ENCODE measurements at regions not wholly inside any gene's neighbourhood (a gene's known extent, or its start where the extent isn't known, plus 50 kb on each side); places are given as distances from the start of the nearest gene placed in this dataset.

DNA sequence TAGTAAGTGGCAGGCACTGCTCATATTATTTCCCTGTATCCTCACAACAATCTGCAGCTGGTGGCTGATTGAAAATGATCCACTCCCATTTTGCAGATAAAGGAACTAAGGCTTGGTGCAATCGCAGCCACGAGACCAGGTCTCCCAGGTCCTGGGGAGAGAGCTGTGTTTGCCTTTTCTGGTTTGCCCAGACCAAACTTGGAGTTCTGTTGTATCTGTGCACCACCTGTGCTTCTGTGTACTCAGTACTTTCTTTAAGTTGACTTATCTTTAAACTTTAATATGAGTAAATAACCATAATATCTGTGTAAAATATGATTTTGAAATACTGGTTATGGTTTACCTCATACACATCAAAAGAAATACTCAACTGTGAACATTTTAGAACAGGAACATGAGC is 625.7 kb upstream of the CFAP20DC start:
- 90 to 96% methylated on average over 2 of the region's 2 CpGs for WGBS, 2 donors
- Histone ChIP-seq H3K9me3 (no peaks in the 10 kb centered on the region), H3K4me1 (no peaks in the 10 kb centered on the region), H3K27me3 (no peaks in the 10 kb centered on the region), H3K36me3 (no peaks in the 10 kb centered on the region), H3K27ac (no peak overlapping the region), H3K4me3 (no peak overlapping the region)
- DNase-seq (ENCODE audit: low spot score in 2 of 2), result no peak
- TF ChIP-seq POLR2A (IDR thresholded peaks at IDR 0.05), result no peak
- TF ChIP-seq, protein P1, sequence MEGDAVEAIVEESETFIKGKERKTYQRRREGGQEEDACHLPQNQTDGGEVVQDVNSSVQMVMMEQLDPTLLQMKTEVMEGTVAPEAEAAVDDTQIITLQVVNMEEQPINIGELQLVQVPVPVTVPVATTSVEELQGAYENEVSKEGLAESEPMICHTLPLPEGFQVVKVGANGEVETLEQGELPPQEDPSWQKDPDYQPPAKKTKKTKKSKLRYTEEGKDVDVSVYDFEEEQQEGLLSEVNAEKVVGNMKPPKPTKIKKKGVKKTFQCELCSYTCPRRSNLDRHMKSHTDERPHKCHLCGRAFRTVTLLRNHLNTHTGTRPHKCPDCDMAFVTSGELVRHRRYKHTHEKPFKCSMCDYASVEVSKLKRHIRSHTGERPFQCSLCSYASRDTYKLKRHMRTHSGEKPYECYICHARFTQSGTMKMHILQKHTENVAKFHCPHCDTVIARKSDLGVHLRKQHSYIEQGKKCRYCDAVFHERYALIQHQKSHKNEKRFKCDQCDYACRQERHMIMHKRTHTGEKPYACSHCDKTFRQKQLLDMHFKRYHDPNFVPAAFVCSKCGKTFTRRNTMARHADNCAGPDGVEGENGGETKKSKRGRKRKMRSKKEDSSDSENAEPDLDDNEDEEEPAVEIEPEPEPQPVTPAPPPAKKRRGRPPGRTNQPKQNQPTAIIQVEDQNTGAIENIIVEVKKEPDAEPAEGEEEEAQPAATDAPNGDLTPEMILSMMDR (IDR thresholded peaks at IDR 0.05), result no peak
- no peak for TF ChIP-seq EP300 (IDR thresholded peaks at IDR 0.05)

DNA sequence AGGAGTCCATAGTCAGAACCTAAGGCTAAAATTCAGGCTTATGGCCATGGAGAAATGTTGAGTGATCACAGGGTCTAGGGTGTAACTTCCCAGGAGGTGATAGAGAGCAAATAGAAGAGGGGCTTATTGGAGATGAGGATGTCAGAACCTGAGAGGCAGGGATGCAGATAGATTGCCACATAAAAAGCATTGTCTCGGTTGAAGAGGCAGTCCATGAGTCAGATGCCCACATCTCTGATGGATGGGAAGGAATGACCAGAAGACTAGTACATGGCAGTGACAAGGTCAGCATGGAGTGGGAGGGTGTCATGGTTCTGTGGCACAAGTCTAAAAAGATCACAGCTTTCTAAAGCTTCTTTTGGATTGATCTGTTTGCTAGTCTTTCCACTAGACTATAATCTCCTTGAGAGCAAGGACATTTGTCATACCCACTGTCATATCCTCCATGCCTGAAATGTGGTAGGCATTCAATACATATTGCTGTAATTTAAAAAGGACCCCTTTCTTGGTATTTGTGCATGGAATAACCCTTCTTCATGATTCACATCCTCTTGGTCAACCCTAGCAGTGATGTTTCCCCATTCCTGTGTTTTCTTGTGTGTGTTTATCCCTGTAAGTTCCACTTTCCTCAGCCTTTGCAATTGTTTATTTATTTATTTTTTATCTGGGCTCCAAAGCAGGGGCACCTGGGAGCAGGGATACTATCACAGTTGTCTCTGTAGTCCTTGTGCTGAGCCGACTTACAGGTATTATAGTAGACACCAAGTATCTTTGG is 613.4 kb upstream of the CFAP20DC start:
- H3K36me3 ChIP-seq, result no peaks in the 10 kb centered on the region
- no peak for TF ChIP-seq EP300 (IDR thresholded peaks at IDR 0.05)
- no peak for TF ChIP-seq POLR2A (IDR thresholded peaks at IDR 0.05)
- TF ChIP-seq, protein P1 (IDR thresholded peaks at IDR 0.05), result no peak
- no peak overlapping the region for H3K4me3 ChIP-seq
- no peaks in the 10 kb centered on the region for H3K27me3 ChIP-seq
- no peak for DNase-seq (ENCODE audit: low spot score in 2 of 2)
- no peaks in the 10 kb centered on the region for H3K9me3 ChIP-seq
- 95 to 100% methylated on average over 2 of the region's 2 CpGs for WGBS, 2 donors
- peaks cover 0 to 3% (median 0%) of the 10 kb centered on the region in 4 donors for H3K4me1 ChIP-seq
- H3K27ac ChIP-seq, result no peak overlapping the region

GRCh38 chr3:59660852-59661625 is 611.2 kb upstream of the CFAP20DC start:
- no peak overlapping the region for H3K27ac ChIP-seq
- 63 to 81% methylated on average over 9 of the region's 9 CpGs for WGBS, 2 donors
- H3K9me3 ChIP-seq, result no peaks in the 10 kb centered on the region
- H3K36me3 ChIP-seq, result no peaks in the 10 kb centered on the region
- H3K27me3 ChIP-seq, result no peaks in the 10 kb centered on the region
- no peak for DNase-seq (ENCODE audit: low spot score in 2 of 2)
- TF ChIP-seq, protein P1 (IDR thresholded peaks at IDR 0.05), result no peak
- no peak for TF ChIP-seq EP300 (IDR thresholded peaks at IDR 0.05)
- no peak for TF ChIP-seq POLR2A (IDR thresholded peaks at IDR 0.05)
- no peak overlapping the region for H3K4me3 ChIP-seq
- H3K4me1 ChIP-seq, result peaks cover 0 to 3% (median 0%) of the 10 kb centered on the region in 4 donors

DNA sequence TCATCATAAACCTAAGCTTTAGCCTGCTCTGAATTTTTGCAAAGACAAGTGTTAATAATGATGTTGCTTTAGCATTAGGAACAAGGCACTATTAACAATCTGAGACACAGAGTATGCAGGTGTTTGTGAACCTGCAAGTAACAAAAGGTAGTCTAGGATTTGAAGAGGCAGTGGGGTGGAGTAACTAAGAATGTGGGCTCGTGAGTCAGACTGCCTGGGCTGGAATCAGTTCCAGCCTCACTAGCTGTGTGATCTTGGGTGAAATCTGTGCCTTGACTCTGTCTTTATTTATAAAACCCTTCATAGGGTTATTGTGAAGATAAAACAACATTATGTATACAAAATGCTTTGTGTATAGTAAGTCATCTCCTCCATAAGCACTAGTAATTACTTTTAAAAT is 610.6 kb upstream of the CFAP20DC start:
- WGBS, 2 donors, result 35 to 45% methylated on average over 1 of the region's 1 CpG
- Histone ChIP-seq H3K4me3 (no peak overlapping the region), H3K4me1 (peaks cover 0 to 5% (median 0%) of the 10 kb centered on the region in 4 donors), H3K9me3 (no peaks in the 10 kb centered on the region), H3K36me3 (no peaks in the 10 kb centered on the region), H3K27ac (no peak overlapping the region), H3K27me3 (no peaks in the 10 kb centered on the region)
- no peak for DNase-seq (ENCODE audit: low spot score in 2 of 2)
- TF ChIP-seq POLR2A (IDR thresholded peaks at IDR 0.05), result no peak
- no peak for TF ChIP-seq EP300 (IDR thresholded peaks at IDR 0.05)
- TF ChIP-seq, protein P1 (IDR thresholded peaks at IDR 0.05), result no peak

DNA sequence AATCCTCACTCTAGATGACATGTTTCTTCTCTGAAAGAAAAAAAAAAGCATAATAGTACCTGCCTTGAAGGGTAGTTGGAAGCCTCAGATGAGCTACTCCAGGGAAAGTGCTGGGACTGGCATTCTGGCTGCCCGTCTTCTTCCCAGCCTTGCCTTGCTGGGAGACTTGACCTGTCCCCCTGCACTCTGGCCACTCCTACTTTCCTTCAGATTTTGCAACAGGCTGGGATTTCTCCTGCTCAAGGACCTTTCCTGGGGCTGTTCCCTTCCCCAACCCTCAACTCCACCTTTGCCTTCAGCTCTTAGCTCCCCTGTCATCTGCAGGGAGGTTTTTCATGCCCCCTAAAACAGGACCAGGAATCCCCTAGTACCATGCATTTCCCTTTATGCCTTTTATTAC is 609.9 kb upstream of the CFAP20DC start:
- H3K9me3 ChIP-seq, result no peaks in the 10 kb centered on the region
- 63 to 92% methylated on average over 1 of the region's 1 CpG for WGBS, 2 donors
- no peaks in the 10 kb centered on the region for H3K36me3 ChIP-seq
- H3K27ac ChIP-seq, result no peak overlapping the region
- TF ChIP-seq EP300 (IDR thresholded peaks at IDR 0.05), result no peak
- no peak for TF ChIP-seq POLR2A (IDR thresholded peaks at IDR 0.05)
- TF ChIP-seq, protein P1 (IDR thresholded peaks at IDR 0.05), result no peak
- peaks cover 0 to 11% (median 0%) of the 10 kb centered on the region in 4 donors for H3K4me1 ChIP-seq
- no peak for DNase-seq (ENCODE audit: low spot score in 2 of 2)
- H3K27me3 ChIP-seq, result no peaks in the 10 kb centered on the region
- H3K4me3 ChIP-seq, result no peak overlapping the region
